Pulmonary artery endothelial cell (primary cell): ENCODE measurements at regions not wholly inside any gene's neighbourhood (a gene's known extent, or its start where the extent isn't known, plus 50 kb on each side); places are given as distances from the start of the nearest gene placed in this dataset.
"Not testable (repeated sequence)": the region's sequence is repeated elsewhere in the genome, so short reads cannot be mapped to it uniquely, and the experiment has no call there.

Experiments
- DNase-seq: peaks from one replicate; pipeline ENCODE4 v3.0.0-alpha.2; 2011; ENCODE audit warnings: low read depth, low spot score

DNA sequence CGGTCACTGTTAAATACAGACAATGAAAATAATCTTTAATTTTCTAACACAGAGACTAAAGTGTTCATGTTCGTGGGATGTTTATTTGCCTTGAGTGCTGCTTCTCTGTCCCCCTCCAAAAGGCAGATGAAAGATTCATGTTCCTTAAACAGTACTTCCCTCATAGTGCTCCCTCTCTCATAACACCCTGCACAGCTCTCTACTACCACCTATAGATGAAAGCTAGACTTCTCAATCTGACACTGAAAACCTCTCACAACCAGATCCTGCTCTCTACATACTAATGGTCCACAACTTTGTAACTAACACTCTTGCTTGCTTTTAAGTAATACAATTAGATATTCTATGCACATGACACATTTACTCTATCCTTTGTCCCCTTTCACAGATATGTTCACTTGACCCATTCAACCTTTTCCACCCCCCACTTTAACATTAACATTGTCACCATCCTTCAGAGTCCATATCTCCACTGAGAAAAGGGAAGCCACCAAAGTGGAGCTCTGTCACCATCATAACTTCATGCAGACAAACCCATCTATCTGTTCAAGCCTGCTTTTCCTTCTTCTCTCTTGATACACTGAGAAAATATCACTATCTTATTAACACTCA lies 266.4 kb upstream of the USP15 start:
- no peak for DNase-seq

DNA sequence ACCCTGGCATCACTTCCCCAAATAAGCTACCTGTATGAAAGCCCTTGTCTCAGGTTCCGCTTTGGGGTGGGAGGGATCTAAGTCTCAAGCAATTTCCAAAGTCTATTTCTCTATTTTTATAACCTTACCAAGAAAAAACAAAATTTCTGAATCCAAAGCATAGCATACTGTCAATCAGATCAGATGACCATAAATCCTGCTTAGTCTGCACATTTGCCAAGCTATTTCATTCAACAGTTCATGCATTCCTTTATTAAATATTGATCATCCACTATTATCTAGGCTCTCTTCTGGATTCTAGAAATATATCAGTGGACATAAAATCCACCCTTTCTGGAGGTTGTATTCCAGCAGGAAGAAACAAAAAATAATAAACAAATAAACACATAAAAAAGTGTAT lies 263.5 kb upstream of the USP15 start:
- no peak for DNase-seq

DNA sequence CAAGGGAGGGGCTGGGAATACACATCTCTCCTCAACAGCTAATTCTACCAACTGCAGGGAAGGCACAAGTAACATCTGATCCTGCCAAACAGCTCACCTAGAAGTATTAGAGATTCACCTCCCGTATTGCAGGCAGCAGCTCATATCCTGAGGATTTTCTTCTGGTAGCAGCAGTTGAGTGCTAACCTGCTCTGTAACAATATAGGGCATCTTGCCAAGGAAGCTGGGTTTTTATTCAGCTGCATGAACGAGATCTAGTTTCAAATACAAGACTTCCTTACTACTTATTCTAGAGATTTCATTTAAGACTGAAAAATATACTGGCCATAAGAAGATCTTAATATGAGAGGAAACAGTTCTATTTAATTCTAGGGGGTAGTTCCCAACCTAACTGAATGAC lies 261.4 kb upstream of the USP15 start:
- DNase-seq: no peak

DNA sequence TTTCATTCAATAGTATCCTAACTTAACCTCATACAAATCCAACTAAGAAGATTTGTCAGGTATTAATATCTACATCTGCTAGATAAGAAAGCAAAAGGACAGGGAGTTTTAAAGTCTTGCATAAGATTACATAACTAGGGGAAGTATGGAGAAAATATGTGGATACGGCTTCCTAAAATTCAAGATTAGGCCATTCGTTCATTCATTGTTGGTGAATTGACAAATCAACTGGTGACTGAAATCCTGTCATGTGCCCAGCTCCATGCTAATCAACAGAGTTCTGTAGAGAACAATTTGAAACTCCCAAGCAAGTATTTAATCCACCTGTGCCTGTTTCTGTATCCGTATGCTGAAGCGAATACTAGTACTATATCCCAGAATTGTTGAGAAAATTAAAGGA lies 260.9 kb upstream of the USP15 start:
- DNase-seq: no peak

DNA sequence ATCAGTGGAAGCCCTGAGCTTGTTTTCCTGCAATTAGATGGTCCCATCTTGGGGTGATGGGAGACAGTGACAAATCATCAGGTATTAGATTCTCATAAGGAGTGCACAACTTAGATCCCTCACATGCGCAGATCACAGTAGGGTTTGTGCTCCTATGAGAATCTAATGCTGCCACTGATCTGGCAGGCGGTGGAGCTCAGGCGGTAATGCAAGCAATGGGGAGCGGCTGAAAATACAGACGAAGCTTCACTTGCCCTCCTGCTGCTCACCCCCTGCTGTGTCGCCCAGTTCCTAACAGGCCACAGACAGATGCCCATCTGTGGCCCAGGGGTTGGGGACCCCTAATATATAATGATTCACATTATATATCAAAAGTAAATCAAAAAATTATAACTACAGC lies 258.8 kb upstream of the USP15 start:
- DNase-seq: no peak

DNA sequence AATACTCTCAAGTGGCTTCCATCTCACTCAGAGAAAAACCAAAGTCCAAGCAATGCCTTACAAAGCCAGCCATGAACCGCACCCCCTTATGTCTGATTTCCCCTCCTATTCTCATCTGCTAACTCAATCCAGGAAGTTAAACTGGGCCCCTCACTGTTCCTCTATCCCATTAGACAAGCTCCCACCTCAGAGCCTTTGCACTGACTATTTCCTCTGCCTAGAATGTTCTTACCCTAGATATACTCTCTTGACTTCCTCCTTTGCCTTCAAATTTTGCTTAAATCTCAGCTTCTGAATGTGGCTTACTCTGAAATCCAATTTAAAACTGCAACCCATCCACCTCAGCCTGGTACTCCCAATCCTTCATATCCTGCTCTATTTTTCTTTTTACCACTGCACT lies 257.0 kb upstream of the USP15 start:
- DNase-seq: no peak

DNA sequence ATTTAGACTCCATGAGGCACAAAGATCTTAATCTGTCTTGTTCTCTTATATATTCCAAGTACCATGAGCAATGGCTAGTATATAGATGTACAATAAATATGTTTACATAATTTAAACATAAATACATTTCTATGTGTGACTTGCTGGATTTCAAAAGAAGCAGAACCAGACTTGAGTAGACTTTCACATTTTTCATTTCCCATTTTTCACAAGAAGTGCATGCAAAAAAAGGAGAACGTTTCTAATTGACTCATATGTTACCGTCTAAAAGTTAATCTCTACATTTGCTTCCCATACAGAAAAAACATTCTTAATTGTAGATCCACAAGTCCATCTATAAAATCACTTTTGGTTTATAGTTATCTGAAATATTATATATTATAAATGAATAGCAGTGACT lies 256.5 kb upstream of the USP15 start:
- DNase-seq: no peak

DNA sequence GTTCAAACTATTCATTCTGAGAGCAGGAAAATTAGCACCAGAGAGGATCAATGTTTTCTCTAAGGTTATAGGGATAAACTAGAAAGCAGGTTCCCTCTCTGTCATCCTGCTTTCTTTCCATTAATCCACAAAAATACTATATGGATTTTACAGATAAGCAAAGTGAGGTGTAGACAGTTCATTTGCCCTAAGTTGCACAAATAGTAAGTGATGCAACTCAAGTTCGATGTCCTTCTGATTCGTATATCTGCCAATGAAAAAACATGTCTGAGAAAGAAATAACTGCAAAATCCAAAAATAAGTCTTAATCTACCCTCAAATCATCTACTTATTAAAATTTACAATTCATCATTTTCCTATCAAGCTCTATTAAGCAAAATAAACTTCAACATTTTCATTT lies 254.6 kb upstream of the USP15 start:
- DNase-seq: no peak

DNA sequence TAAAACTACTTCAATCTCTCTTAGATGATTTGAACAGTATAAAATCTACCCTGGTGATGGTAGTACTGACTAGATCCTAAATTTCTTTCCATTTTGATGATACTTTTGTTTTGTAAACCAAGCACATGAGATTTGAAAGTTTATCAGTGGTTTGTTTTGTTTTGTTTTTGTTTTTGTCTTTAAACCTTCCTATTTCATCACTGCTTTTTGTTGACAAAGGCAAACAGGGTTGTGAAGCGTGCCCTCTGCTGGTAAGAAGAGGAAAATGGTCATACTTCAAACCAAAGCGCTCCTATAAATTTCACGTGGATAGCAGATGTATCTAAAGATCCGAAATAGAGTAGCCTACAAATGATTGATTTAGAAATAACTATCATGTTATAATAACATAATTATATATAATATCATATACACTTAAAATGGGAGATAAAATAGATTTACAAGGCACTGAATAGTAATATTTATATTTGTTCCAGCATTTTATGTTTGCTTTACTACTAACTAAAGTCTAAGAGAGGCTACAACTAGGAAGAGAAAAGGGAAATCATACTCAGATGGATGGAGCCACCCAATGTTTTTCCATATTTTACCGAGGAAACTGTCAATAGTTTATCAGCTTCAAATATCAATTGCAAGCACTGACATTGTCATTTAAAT lies 254.0 kb upstream of the USP15 start:
- peak; percentile 1 for DNase-seq

DNA sequence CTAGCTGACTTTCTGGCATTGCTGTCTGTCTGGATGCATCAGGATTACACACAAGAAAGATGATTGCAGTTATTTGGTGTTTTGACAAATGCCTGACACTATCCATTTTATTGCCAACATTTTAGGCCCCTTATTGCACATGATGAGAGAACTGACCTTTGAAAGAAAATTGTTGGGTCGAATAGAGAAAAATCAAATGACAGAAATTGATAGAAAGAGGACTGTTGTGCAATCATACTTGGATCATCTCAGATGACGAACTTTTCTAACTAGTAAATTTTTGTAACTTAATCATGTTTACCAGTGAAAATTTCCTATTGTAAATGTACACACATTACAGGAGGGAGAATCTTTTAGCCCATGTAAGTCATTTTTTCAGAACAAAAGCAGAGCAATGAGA lies 251.5 kb upstream of the USP15 start:
- no peak for DNase-seq

DNA sequence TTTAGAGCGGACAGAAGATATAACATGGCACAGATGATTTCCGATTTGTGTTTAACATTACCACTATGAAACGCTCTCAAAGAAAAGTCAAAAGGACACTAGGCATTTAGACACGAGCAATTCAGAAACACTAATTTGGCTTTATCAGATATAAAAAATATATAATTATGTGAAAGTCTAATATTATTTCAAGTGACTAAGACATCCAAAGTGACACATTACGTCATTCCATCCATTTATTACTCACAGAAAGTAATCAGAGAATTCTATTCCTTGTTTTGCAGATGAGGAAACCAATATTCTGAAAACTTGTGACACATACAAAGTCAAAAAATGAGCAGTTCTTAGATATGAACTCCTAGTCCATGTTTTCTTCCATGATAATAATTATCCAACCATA lies 250.8 kb upstream of the USP15 start:
- DNase-seq: no peak

DNA sequence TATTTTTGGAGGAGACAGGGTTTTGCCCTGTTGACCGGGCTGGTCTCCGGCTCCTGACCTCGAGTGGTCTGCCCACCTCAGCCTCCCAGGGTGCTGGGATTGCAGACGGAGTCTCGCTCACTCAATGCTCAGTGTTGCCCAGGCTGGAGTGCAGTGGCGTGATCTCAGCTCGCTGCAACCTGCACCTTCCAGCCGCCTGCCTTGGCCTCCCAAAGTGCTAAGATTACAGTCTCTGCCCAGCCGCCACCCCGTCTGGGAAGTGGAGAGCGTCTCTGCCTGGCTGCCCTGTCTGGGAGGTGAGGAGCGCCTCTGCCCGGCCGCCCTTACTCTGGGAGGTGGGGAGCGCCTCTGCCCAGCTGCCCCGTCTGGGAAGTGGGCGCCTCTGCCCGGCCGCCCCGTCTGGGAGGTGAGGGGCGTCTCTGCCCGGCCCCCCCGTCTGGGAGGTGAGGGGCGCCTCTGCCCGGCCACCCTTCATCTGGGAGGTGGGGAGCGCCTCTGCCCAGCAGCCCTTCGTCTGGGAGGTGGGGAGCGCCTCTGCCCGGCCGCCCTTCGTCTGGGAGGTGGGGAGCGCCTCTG lies 249.8 kb upstream of the USP15 start:
- DNase-seq: not testable (repeated sequence)

DNA sequence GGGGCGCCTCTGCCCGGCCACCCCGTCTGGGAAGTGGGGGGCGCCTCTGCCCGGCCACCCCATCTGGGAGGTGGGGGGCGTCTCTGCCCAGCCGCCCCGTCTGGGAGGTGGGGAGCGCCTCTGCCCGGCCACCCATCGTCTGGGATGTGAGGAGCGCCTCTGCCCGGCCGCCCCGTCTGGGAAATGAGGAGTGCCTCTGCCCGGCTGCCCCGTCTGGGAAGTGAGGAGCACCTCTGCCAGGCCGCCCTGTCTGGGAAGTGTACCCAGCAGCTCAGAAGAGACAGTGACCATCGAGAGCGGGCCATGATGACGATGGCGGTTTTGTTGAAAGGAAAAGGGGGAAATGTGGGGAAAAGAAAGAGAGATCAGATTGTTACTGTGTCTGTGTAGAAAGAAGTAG lies 249.2 kb upstream of the USP15 start:
- DNase-seq: not testable (repeated sequence)

DNA sequence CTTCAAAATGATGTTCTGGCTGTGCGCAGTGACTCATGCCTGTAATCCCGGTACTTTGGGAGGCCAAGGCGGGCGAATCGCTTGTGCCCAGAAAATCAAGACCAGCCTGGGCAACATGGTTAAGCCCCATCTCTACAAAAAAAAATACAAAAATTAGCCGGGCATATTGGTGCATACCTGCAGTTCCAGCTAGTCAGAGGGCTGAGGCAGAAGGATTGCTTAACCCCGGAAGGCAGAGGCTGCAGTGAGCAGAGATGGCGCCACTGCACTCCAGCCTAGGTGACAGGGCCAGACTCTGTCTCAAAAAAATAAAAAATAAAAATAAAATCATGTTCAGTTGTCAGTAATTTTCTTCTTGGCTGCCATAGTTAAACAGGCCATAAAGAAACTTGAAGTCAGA lies 245.9 kb upstream of the USP15 start:
- no peak for DNase-seq

DNA sequence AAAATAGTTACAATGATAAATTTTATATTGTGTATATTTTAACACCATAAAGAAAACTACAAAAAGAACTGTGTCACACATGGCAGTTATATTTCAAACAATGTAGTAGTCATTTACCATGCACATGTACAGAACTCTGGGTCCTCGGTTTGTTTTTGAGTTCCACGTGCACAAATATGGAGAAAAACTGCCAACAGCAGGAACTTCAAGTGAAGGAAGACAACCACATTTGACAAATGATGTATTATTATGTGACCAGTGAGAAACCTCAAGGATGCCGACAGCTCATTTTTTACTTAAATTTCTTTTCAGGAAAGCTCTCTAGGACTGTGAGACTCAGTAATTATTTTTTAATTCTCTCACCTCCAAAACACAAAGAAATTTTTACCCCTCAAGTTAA lies 244.2 kb upstream of the USP15 start:
- no peak for DNase-seq

DNA sequence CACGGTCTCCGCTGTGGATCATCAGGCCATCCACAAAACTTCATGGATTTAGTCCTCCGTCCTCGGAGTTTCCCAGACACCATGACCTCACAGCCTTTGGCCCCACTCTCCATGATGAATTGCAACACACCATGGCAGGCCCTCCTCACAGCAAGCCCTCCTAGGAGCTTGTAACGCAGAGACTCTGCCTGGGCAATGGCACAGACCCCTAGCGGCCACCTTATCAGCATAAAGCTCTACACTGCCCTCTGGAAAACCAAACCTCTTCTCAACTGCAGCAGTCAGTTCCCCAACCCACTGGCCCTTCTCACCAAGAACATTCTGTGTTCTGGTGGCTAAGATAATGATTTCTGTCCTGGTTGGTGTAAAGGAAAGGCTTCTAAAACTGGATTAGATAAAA lies 238.4 kb upstream of the USP15 start:
- DNase-seq: no peak

DNA sequence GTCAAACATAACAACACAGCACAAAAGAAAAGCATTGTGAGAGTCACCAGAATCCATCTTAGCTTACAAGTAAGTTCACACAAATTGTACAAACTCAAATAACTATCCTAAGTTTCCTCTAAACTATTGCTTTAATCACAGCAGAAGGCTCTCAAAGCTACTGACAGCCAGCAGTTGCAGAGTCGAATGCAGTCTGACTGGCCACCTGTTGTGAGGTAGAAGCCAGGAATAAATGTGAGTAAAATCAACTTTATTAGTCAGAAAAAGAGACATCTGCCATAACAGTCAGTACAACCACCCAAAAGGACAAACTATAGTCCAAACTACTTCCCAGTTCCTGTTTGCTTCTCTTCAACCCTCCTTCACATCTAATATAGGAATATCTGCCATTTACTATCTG lies 231.7 kb upstream of the USP15 start:
- DNase-seq: no peak

DNA sequence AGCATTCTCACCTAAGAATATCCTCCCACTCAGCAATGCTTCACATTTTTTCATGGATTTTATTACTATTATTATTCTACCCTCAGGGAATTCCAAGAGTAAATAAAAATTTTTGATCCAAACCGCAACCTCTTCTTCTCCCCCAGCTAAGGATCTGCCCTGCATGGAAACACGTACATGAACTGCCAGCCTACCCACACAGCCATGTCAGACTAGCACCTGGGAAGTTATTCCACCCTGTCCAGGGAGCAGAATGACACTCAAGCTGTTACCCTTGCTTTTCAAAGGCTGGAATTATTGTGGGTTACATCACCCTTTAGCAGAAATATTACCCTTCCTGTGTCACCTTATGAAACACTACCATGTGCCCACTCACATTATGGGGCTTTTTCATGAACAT lies 227.3 kb upstream of the USP15 start:
- no peak for DNase-seq

DNA sequence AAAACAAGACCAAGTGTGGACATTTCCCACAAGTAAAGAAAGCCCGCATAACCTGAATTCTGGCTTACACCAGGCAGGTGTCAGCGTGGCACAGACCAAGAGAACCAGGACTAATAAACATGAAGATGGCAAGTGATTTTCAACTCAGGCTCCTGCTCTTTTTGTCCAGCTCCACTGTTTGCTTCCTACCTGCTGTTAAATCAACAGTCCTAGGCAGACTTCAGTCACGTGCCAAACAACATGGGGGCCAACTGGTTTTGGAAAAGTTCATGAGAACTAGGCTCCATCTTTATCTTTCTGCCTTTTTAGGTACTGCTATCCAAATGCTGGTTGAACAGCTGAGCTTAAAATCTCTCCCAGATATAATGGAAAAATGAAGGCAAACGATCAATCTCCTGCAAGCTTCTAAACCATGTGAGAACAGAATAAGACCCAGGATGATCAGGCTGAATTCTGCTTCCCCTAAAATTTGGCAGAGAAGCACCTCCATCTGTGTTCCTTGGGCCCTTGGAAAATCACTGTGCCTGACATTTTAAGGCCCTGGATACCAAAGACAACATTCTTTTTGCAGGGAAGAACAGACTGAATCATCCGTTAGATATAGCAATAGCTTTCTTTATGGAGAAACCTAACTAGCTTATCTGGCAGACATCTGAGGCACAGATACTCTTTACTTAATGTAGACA lies 215.6 kb upstream of the USP15 start:
- no peak for DNase-seq

DNA sequence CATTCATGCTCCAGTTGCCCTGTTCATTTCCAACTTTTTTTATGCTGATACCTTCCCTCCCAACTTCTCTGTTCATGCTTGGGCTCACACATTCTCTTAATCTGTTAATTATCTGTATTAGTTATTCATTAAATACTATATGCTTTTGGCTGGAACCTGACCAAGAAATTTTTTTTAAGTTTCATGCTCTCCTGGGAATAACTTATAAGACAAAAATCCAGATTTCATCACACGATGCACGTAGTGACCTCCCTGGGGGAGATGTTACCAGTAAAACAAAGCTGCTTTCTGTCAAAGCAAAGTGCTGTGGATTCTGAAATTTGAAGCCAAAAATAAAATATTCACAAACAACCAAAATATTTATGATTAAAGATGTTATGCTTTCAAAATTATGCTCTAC lies 215.0 kb upstream of the USP15 start:
- no peak for DNase-seq

DNA sequence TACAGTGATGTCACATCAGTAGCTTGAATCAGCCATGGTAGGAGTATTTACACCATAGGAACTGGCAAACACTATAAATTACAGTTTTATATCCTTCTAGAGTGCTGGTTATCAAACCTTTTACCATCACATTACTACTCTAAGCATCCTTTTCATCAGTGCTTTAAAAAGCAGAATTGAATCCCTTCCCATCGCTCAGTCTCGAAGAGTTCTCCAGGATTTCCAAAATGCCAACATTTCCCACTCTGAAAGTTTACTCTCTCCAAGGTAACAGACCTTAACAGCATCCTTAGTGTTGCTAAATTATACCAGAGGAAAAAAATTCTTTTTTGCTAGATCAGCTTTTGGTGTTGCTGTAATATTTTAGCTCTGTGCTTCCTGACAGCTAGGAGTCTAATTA lies 209.4 kb upstream of the USP15 start:
- DNase-seq: no peak

DNA sequence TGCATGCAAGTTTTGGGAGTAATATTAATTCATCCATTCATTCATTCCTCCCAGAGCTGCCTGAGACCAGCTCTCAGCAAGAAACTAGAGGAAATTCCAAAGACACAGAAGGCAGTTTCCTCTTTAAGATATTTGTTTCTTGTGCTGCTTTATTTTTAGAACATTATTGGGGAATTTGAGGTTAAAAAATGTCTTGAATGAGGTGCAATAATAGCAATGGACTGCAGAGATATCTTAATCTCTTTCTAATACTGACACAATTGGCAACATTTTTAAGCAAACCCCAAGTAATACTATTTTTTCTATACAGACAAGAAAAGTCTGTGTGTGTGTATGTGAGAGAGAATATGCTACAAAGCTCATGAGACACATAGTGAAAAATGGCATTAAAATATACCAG lies 190.2 kb upstream of the USP15 start:
- DNase-seq: no peak

DNA sequence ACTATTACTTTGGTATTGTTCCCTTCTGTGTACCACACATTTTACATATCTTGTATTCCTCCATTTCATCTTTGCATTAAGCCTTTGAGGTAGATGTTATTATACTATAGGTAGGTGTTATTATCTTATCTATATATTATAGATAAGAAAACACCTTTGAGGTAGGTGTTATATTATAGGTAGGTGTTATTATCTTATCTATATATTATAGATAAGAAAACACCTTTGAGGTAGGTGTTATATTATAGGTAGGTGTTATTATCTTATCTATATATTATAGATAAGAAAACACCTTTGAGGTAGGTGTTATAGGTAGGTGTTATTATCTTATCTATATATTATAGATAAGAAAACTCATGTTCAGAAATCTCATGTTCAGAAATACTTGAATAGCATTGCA lies 187.0 kb upstream of the USP15 start:
- DNase-seq: not testable (repeated sequence)
